ENCODE measurements at regions not wholly inside any gene's neighbourhood (a gene's known extent, or its start where the extent isn't known, plus 50 kb on each side); places are given as distances from the start of the nearest gene placed in this dataset.

GRCh38 chr1:234823191-234824176 is 213.5 kb upstream of the IRF2BP2 start:
- TF ChIP-seq POLR2A (IDR thresholded peaks at IDR 0.05; ENCODE audit: low read length) (no peak), GATA1 (IDR thresholded peaks at IDR 0.05; ENCODE audit: low read depth, low read length) (no peak)
